A673 (cell line): ENCODE measurements at regions not wholly inside any gene's neighbourhood (a gene's known extent, or its start where the extent isn't known, plus 50 kb on each side); places are given as distances from the start of the nearest gene placed in this dataset.

Experiments
- EZH2 ChIP-seq: fragments of 200-600 bp; sonication (generic); IDR thresholded peaks from 2 replicates; pipeline ENCODE4 v1.6.1; 2017; ENCODE audit warnings: borderline replicate concordance, low read depth, mild to moderate bottlenecking, mixed read lengths, antibody characterized with exemption, low read length; ENCODE audit not compliant: poor library complexity, severe bottlenecking
- TF ChIP-seq, protein P1 (sequence below): fragments of 300-800, 200-600 bp; sonication (generic); conservative IDR thresholded peaks from 2 replicates; pipeline ENCODE4 v1.5.1; 2017; ENCODE audit warnings: low read depth, mild to moderate bottlenecking, antibody characterized with exemption, low read length, moderate library complexity, mixed read lengths

GRCh38 chr9:7285199-7285598 lies 514.4 kb downstream of the DMAC1 start:
- TF ChIP-seq, protein P1, sequence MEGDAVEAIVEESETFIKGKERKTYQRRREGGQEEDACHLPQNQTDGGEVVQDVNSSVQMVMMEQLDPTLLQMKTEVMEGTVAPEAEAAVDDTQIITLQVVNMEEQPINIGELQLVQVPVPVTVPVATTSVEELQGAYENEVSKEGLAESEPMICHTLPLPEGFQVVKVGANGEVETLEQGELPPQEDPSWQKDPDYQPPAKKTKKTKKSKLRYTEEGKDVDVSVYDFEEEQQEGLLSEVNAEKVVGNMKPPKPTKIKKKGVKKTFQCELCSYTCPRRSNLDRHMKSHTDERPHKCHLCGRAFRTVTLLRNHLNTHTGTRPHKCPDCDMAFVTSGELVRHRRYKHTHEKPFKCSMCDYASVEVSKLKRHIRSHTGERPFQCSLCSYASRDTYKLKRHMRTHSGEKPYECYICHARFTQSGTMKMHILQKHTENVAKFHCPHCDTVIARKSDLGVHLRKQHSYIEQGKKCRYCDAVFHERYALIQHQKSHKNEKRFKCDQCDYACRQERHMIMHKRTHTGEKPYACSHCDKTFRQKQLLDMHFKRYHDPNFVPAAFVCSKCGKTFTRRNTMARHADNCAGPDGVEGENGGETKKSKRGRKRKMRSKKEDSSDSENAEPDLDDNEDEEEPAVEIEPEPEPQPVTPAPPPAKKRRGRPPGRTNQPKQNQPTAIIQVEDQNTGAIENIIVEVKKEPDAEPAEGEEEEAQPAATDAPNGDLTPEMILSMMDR, result no peak
- no peak for TF ChIP-seq EZH2
